ACC112 (cell line): ENCODE measurements at regions not wholly inside any gene's neighbourhood (a gene's known extent, or its start where the extent isn't known, plus 50 kb on each side); places are given as distances from the start of the nearest gene placed in this dataset.
A peak's percentile ranks its signal among the peaks of the same experiment; 100 is the strongest.

Experiments used
- H2AFZ ChIP-seq: fragments of 200-600 bp; sonication (generic); one replicate; pipeline ENCODE4 v1.6.0; 2017; ENCODE audit warnings: antibody characterized with exemption, low read length; ENCODE audit not compliant: unreplicated experiment
- H3K27ac ChIP-seq: fragments of 200-600 bp; sonication (generic); 2 replicates; pipeline ENCODE4 v1.5.1; 2014; ENCODE audit warnings: low read depth, mild to moderate bottlenecking, antibody characterized with exemption, low read length, moderate library complexity
- H3K27me3 ChIP-seq: fragments of 200-600 bp; sonication (generic); 2 replicates; pipeline ENCODE4 v1.6.1; 2014; ENCODE audit warnings: mild to moderate bottlenecking, antibody characterized with exemption, low read length, moderate library complexity, mixed read lengths; ENCODE audit not compliant: insufficient read depth
- H3K36me3 ChIP-seq: fragments of 200-600 bp; sonication (generic); 2 replicates; pipeline ENCODE4 v1.6.1; 2016; ENCODE audit warnings: mild to moderate bottlenecking, antibody characterized with exemption, low read length, moderate library complexity, mixed read lengths; ENCODE audit not compliant: insufficient read depth
- H3K4me1 ChIP-seq: fragments of 200-600 bp; sonication (generic); one replicate; pipeline ENCODE4 v1.6.1; 2016; ENCODE audit warnings: low read length, mixed read lengths; ENCODE audit not compliant: insufficient read depth, unreplicated experiment, control insufficient read depth
- H3K4me3 ChIP-seq: fragments of 200-600 bp; sonication (generic); 2 replicates; pipeline ENCODE4 v1.5.1; 2014; ENCODE audit warnings: mild to moderate bottlenecking, low read depth, low read length
- H3K79me2 ChIP-seq: fragments of 200-600 bp; sonication (generic); one replicate; pipeline ENCODE4 v1.6.0; 2016; ENCODE audit warnings: low read length; ENCODE audit not compliant: control insufficient read depth, unreplicated experiment, insufficient read depth

DNA sequence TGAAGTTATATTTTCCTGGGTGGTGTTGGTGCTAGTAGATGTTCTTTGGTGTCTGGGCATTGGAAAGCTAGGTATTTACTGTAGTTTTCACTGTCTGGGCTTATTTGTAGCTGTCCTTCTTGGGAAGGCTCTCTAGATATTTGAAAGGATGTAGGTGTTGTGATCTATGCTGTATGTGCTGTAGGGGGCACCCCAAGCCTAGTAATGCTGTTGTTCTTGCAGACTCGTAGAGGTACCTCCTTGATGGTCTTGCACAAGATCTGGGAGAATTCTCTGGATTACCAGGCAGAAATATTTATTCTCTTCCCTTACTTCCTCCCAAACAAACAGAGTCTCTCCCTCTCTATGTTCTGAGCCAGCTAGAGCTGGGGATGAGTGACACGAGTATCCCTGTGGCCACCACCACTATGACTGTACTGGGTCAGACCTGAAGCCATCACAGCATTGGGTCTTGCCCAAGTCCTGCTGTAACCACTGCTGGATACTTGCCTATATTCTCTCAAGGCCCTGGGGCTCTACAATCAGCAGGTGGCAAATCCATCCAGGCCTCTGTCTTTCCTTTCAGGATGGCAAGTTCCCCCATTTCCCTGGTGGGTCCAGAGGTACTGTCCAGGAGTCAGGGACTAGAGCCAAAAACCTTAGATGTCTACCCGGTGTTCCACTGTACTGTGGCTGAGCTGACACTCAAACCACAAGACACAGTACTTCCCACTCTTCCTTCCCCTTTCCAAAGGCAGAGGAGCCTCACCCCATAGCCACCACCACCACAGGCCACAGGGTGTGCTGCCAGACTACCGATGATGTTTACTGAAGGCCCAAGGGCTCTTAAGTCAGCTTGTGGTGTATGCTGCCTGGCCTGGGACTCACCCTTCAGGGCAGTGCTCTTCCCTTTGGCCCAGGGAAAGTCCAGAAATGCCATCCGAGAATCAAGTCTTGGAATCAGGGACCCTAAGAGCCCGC is 195.2 kb upstream of the DPPA4 start:
- Histone ChIP-seq H3K27me3 (peaks cover 21% of the 10 kb centered on the region), H2AFZ (no peak overlapping the region), H3K4me3 (no peak overlapping the region), H3K27ac (no peak overlapping the region), H3K4me1 (no peaks in the 10 kb centered on the region), H3K79me2 (no peaks in the 10 kb centered on the region), H3K36me3 (no peaks in the 10 kb centered on the region)

DNA sequence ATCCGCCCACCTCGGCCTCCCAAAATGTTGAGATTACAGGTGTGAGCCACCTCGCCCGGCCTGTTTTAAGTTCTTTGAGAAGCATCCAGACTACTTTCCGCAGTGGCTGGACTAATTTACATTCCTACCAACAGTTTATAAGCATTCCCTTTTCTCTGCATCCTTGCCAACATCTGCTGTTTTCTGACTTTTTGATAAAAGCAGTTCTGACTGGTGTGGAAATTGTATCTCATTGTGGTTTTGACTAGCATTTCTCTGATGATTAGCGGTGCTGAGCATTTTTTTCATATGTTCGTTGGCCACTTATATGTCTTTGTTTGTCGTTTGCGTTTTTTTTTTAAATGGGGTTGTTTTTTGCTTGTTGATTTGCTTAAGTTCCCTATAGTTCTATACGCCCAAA is 208.4 kb upstream of the DPPA4 start:
- Histone ChIP-seq H3K79me2 (no peaks in the 10 kb centered on the region), H3K4me3 (no peak overlapping the region), H2AFZ (no peak overlapping the region), H3K4me1 (no peaks in the 10 kb centered on the region), H3K27ac (no peak overlapping the region), H3K27me3 (no peaks in the 10 kb centered on the region), H3K36me3 (no peaks in the 10 kb centered on the region)

DNA sequence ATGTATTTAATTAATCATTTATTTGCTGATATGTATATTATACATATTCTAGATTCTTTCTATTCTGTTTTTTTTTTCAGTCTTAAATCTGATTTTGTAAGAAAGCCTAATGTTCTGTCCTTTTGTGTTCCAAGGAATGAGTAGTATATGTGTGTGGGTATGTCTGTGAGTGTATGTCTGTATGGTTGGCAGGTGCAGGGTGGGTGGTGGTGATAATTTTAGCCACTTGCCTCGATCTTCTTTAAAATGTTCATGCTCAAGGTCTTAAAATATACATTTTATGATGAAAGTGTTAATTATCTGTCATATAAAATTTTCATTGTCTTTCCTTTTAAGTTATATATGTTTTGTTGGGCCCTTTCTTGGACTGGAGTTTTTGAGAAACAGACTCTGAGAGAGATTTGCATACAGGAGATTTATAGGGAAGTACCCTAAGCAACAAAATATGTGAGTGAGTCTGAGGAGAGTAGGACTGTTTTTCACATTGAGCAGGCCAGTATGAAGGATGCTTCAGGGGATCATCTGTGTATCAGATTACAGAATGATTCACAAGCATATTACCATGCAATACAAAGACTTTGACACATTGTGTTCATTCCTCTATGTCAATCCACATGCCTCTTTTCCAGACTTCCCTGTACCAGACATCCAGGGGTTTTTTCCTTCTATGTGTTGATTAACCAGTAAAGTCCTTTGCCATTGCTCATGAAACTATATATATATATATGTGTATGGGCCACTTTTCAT is 211.0 kb upstream of the DPPA4 start:
- Histone ChIP-seq H3K4me1 (peaks cover 6% of the 10 kb centered on the region), H3K4me3 (no peak overlapping the region), H3K27ac (no peak overlapping the region), H3K79me2 (no peaks in the 10 kb centered on the region), H3K27me3 (no peaks in the 10 kb centered on the region), H2AFZ (no peak overlapping the region), H3K36me3 (no peaks in the 10 kb centered on the region)

DNA sequence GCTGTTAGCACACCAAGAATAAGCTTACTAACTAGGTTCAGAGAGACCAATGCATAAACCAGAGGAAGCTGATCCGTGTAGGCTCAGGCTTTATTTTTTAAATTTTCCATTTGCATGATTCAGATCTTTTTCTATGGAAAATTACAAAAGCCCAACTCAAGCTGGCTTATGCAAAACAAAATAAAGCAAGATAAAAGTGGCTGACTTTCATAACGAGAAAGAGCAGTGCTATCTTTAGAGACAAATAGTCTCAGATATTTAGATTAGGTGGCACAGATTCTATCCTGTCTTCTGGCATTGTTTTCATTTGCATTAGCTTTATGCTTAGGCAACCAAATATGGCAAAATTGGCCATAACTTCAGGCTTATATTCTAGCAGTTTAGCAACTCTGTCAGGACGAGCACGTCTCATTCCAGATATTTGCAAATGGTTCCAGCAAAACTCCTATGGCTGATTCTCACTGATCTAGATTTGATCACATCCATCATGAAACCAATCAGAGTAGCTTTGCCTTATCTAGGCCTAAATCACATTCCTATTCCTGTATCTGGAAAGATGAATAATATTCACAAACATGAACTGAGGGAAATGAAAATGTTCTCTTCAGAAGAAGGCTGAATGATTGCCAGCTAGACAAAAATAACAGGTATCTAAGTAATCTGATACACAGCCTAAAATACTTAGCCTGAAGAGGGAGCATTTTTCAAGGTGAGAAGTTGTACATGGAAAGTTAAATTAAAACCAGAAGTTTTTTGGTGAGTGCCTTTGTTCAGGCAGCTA is 216.4 kb upstream of the DPPA4 start:
- Histone ChIP-seq H2AFZ (peak overlapping the region; percentile 46), H3K4me1 (peaks cover 9% of the 10 kb centered on the region), H3K27me3 (no peaks in the 10 kb centered on the region), H3K79me2 (no peaks in the 10 kb centered on the region), H3K36me3 (no peaks in the 10 kb centered on the region), H3K4me3 (no peak overlapping the region), H3K27ac (no peak overlapping the region)

DNA sequence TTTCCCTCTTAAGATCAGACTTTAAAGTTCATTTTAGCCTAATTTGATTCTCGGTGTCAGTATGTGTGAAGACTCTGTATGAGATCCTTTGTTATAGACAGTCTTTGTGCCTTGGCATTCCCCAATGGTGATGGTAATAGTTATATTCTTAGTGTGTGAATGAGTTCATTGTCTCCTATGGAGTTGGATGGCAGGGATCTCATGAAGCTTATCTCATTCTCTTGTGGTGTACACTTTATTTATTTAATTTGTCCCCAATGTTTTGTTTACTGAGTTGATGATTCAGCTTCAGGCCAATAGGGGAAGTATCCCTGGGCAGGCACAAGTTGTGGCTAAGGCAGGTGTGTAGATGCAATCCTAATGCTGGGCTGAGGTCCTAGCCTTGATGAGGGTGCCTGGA is 222.0 kb upstream of the DPPA4 start:
- H3K27ac ChIP-seq: no peak overlapping the region
- no peaks in the 10 kb centered on the region for H3K79me2 ChIP-seq
- no peaks in the 10 kb centered on the region for H3K36me3 ChIP-seq
- no peaks in the 10 kb centered on the region for H3K27me3 ChIP-seq
- peaks cover under 1% of the 10 kb centered on the region for H3K4me1 ChIP-seq
- no peak overlapping the region for H2AFZ ChIP-seq
- H3K4me3 ChIP-seq: no peak overlapping the region

DNA sequence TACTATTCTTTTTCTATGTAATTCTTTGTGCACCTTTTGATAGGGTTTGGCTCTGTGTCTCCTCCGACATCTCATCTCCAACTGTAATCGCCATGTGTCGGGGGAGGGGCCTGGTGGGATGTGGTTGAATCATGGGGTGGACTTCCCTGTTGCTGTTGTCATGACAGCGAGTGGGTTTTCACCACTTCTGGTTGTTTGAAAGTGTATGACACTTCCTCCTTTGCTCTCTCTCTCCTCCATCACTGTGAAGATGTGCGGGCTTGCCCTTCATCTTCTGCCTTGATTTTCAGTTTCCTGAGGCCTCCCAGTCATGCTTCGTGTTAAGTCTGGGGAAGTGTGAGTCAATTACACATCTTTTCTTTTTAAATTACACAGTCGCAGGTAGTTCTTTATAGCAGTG is 225.8 kb upstream of the DPPA4 start:
- H2AFZ ChIP-seq: no peak overlapping the region
- H3K27me3 ChIP-seq: no peaks in the 10 kb centered on the region
- no peak overlapping the region for H3K4me3 ChIP-seq
- H3K36me3 ChIP-seq: no peaks in the 10 kb centered on the region
- no peaks in the 10 kb centered on the region for H3K4me1 ChIP-seq
- H3K27ac ChIP-seq: no peak overlapping the region
- no peaks in the 10 kb centered on the region for H3K79me2 ChIP-seq

GRCh38 chr3:109569135-109569846 is 231.9 kb upstream of the DPPA4 start:
- no peaks in the 10 kb centered on the region for H3K36me3 ChIP-seq
- no peaks in the 10 kb centered on the region for H3K27me3 ChIP-seq
- no peaks in the 10 kb centered on the region for H3K79me2 ChIP-seq
- H3K27ac ChIP-seq: no peak overlapping the region
- H3K4me1 ChIP-seq: no peaks in the 10 kb centered on the region
- H3K4me3 ChIP-seq: no peak overlapping the region
- no peak overlapping the region for H2AFZ ChIP-seq

DNA sequence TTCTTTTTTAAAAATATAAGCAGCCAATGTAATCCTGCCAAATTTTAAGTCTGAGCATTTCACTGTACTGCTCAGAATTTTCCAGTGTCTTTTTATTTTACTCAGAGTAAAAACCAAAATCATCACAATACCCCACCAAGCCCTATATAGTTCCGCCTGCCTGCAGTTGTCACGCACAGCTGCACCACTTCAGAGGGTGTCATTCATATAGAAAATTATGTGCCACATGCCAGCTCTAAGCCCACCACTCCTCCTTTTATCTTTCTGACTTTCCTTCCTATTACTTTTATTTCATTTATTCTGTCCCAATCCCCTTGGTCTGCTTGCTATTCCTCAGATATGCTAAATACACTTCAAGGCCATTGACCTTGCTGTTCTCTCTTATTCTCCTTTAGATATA is 233.1 kb upstream of the DPPA4 start:
- Histone ChIP-seq H3K79me2 (no peaks in the 10 kb centered on the region), H2AFZ (no peak overlapping the region), H3K4me3 (no peak overlapping the region), H3K27ac (no peak overlapping the region), H3K27me3 (no peaks in the 10 kb centered on the region), H3K36me3 (no peaks in the 10 kb centered on the region), H3K4me1 (no peaks in the 10 kb centered on the region)

- H3K36me3 ChIP-seq: no peaks in the 10 kb centered on the region
- H3K79me2 ChIP-seq: no peaks in the 10 kb centered on the region
Observed at GRCh38 chr3:109572301-109572700, 235.0 kb upstream of the DPPA4 start.

GRCh38 chr3:109596991-109597390 is 259.6 kb upstream of the DPPA4 start:
- H3K79me2 ChIP-seq: no peaks in the 10 kb centered on the region
- H3K4me3 ChIP-seq: no peak overlapping the region
- no peak overlapping the region for H3K27ac ChIP-seq
- no peaks in the 10 kb centered on the region for H3K36me3 ChIP-seq
- H2AFZ ChIP-seq: no peak overlapping the region
- H3K27me3 ChIP-seq: peaks cover 14% of the 10 kb centered on the region; the same call in 1 of the 2 replicates
- H3K4me1 ChIP-seq: no peaks in the 10 kb centered on the region

More at GRCh38 chr3:109572301-109572700, 235.0 kb upstream of the DPPA4 start:
- no peak overlapping the region for H2AFZ ChIP-seq
- no peak overlapping the region for H3K27ac ChIP-seq
- H3K27me3 ChIP-seq: no peaks in the 10 kb centered on the region
- no peak overlapping the region for H3K4me3 ChIP-seq
- H3K4me1 ChIP-seq: no peaks in the 10 kb centered on the region
